ENCODE measurements at regions not wholly inside any gene's neighbourhood (a gene's known extent, or its start where the extent isn't known, plus 50 kb on each side); places are given as distances from the start of the nearest gene placed in this dataset.

GRCh38 chr2:66890166-66890742 lies 455.3 kb downstream of the MEIS1 start:
- H3K27ac ChIP-seq: no peak overlapping the region
- DNase-seq (ENCODE audit: low spot score in 2 of 2): no peak
- H3K4me3 ChIP-seq: no peak overlapping the region
- H3K4me1 ChIP-seq: no peaks in the 10 kb centered on the region
- no peak for TF ChIP-seq EP300 (IDR thresholded peaks at IDR 0.05)
- TF ChIP-seq, protein P1, sequence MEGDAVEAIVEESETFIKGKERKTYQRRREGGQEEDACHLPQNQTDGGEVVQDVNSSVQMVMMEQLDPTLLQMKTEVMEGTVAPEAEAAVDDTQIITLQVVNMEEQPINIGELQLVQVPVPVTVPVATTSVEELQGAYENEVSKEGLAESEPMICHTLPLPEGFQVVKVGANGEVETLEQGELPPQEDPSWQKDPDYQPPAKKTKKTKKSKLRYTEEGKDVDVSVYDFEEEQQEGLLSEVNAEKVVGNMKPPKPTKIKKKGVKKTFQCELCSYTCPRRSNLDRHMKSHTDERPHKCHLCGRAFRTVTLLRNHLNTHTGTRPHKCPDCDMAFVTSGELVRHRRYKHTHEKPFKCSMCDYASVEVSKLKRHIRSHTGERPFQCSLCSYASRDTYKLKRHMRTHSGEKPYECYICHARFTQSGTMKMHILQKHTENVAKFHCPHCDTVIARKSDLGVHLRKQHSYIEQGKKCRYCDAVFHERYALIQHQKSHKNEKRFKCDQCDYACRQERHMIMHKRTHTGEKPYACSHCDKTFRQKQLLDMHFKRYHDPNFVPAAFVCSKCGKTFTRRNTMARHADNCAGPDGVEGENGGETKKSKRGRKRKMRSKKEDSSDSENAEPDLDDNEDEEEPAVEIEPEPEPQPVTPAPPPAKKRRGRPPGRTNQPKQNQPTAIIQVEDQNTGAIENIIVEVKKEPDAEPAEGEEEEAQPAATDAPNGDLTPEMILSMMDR (IDR thresholded peaks at IDR 0.05): no peak
- no peak for TF ChIP-seq POLR2A (IDR thresholded peaks at IDR 0.05)
- TF ChIP-seq POLR2AphosphoS5 (IDR thresholded peaks at IDR 0.05): no peak
- H3K27me3 ChIP-seq: no peaks in the 10 kb centered on the region
- no peaks in the 10 kb centered on the region for H3K9me3 ChIP-seq
- no peaks in the 10 kb centered on the region for H3K36me3 ChIP-seq

- Histone ChIP-seq H3K27ac (no peak overlapping the region), H3K4me3 (no peak overlapping the region), H3K9me3 (no peaks in the 10 kb centered on the region), H3K36me3 (no peaks in the 10 kb centered on the region), H3K27me3 (no peaks in the 10 kb centered on the region), H3K4me1 (no peaks in the 10 kb centered on the region)
- no peak for TF ChIP-seq POLR2AphosphoS5 (IDR thresholded peaks at IDR 0.05)
- TF ChIP-seq, protein P1 (IDR thresholded peaks at IDR 0.05): no peak
- no peak for TF ChIP-seq EP300 (IDR thresholded peaks at IDR 0.05)
- no peak for TF ChIP-seq POLR2A (IDR thresholded peaks at IDR 0.05)
- WGBS: 90% methylated on average over 2 of the region's 2 CpGs
- no peak for DNase-seq (ENCODE audit: low spot score in 2 of 2)
Observed at GRCh38 chr2:66895206-66895605, 460.3 kb downstream of the MEIS1 start.

- Histone ChIP-seq H3K4me1 (no peaks in the 10 kb centered on the region), H3K27ac (no peak overlapping the region), H3K9me3 (no peaks in the 10 kb centered on the region), H3K4me3 (no peak overlapping the region), H3K36me3 (no peaks in the 10 kb centered on the region), H3K27me3 (no peaks in the 10 kb centered on the region)
- DNase-seq (ENCODE audit: low spot score in 2 of 2): no peak
- TF ChIP-seq EP300 (IDR thresholded peaks at IDR 0.05) (no peak), POLR2A (IDR thresholded peaks at IDR 0.05) (no peak), POLR2AphosphoS5 (IDR thresholded peaks at IDR 0.05) (no peak)
- TF ChIP-seq, protein P1 (IDR thresholded peaks at IDR 0.05): no peak
Observed at GRCh38 chr2:66896131-66896530, 461.2 kb downstream of the MEIS1 start.

- H3K27me3 ChIP-seq: no peaks in the 10 kb centered on the region
- 82% methylated on average over 1 of the region's 1 CpG for WGBS
- no peaks in the 10 kb centered on the region for H3K36me3 ChIP-seq
- H3K9me3 ChIP-seq: no peaks in the 10 kb centered on the region
- no peak overlapping the region for H3K27ac ChIP-seq
- DNase-seq (ENCODE audit: low spot score in 2 of 2): no peak
- no peak overlapping the region for H3K4me3 ChIP-seq
- H3K4me1 ChIP-seq: no peaks in the 10 kb centered on the region
- TF ChIP-seq EP300 (IDR thresholded peaks at IDR 0.05) (no peak), POLR2A (IDR thresholded peaks at IDR 0.05) (no peak), POLR2AphosphoS5 (IDR thresholded peaks at IDR 0.05) (no peak)
- TF ChIP-seq, protein P1 (IDR thresholded peaks at IDR 0.05): no peak
Observed at GRCh38 chr2:66897181-66897580, 462.3 kb downstream of the MEIS1 start.

GRCh38 chr2:66897691-66898150 lies 462.8 kb downstream of the MEIS1 start:
- WGBS: 33% methylated on average over 2 of the region's 2 CpGs
- TF ChIP-seq POLR2AphosphoS5 (IDR thresholded peaks at IDR 0.05) (no peak), POLR2A (IDR thresholded peaks at IDR 0.05) (no peak), EP300 (IDR thresholded peaks at IDR 0.05) (no peak)
- TF ChIP-seq, protein P1 (IDR thresholded peaks at IDR 0.05): no peak
- H3K36me3 ChIP-seq: no peaks in the 10 kb centered on the region
- no peak overlapping the region for H3K4me3 ChIP-seq
- no peak overlapping the region for H3K27ac ChIP-seq
- H3K4me1 ChIP-seq: no peaks in the 10 kb centered on the region
- DNase-seq (ENCODE audit: low spot score in 2 of 2): no peak
- no peaks in the 10 kb centered on the region for H3K27me3 ChIP-seq
- no peaks in the 10 kb centered on the region for H3K9me3 ChIP-seq
